ENCODE measurements at regions not wholly inside any gene's neighbourhood (a gene's known extent, or its start where the extent isn't known, plus 50 kb on each side); places are given as distances from the start of the nearest gene placed in this dataset.
"Not testable (repeated sequence)": the region's sequence is repeated elsewhere in the genome, so short reads cannot be mapped to it uniquely, and the experiment has no call there.

DNA sequence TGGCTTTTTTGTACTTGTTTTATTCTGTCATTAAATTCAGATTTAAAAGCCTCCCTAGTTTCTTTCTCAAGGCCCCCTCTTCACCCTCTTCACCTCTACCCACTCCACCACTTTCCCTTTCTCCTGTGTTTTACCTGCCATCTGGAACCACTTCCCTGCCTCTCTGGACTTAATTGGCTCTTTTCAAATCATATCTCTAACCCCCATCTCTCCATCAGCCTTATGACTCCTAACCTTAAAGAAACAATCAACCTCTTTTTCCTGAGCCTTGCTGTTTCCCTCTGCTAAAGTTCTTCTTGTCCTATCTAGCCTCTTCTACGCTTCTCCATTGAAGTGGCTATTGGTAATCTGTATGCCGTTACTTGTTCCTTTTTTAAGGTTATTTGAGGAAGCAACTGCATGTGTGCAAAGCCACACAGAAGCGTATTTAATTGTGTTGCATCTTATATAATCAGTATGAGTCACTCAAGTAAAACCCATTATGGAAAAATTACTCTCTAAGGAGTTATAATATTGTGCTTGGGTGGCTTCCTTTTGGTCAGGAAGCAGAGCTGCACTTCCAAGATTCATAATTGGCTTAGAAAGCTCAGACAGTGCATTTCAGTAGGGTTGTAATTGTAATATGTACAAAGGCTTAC lies 653.6 kb upstream of the ITGA1 start:
- Histone ChIP-seq H3K4me1 (no peaks in the 10 kb centered on the region), H3K4me3 (no peak overlapping the region), H3K27ac (no peak overlapping the region), H3K9me3 (no peaks in the 10 kb centered on the region), H3K27me3 (no peaks in the 10 kb centered on the region), H3K36me3 (no peaks in the 10 kb centered on the region)
- WGBS, 2 donors = 23 to 37% methylated on average over 3 of the region's 3 CpGs
- no peak for DNase-seq
- TF ChIP-seq, protein P1, sequence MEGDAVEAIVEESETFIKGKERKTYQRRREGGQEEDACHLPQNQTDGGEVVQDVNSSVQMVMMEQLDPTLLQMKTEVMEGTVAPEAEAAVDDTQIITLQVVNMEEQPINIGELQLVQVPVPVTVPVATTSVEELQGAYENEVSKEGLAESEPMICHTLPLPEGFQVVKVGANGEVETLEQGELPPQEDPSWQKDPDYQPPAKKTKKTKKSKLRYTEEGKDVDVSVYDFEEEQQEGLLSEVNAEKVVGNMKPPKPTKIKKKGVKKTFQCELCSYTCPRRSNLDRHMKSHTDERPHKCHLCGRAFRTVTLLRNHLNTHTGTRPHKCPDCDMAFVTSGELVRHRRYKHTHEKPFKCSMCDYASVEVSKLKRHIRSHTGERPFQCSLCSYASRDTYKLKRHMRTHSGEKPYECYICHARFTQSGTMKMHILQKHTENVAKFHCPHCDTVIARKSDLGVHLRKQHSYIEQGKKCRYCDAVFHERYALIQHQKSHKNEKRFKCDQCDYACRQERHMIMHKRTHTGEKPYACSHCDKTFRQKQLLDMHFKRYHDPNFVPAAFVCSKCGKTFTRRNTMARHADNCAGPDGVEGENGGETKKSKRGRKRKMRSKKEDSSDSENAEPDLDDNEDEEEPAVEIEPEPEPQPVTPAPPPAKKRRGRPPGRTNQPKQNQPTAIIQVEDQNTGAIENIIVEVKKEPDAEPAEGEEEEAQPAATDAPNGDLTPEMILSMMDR (IDR thresholded peaks at IDR 0.05) = no peak
- no peak for TF ChIP-seq POLR2A (IDR thresholded peaks at IDR 0.05)
- intact Hi-C loops (cut with DNase I) = no loop called here

DNA sequence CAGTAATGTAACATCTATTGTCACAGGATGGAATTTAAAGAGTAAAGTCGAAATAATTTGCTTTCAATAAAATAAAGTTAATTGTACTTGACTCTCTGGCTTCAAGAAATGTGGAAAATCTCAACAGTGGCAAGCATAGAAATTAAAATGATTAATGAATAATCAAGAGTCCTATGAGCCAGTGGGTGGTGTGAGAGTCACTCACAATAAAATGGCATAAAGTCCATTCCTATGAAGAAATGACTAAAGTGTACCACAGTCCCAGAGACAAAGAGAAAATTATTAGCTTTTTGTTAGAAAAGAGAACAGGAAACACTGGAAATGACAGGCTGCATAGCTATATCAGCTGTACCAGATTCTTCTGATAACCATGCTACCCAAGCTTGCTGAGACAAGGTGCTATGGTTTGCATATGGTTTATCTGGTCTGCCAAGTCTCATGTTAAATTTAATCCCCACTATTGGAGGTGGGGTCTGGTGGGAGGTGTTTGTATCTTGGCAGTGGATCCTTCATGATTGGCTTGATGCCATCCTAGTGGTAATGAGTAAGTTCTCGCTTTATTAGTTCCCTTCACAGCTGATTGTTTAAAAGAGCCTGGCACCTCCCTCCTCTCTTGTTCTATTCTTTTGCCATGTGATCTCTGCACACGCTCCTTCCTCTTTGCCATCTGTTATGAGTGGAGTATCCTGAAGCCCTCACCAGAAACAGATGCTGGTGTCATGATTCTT lies 647.7 kb upstream of the ITGA1 start:
- intact Hi-C loops (cut with DNase I) = no loop called here
- no peak for TF ChIP-seq POLR2A (IDR thresholded peaks at IDR 0.05)
- TF ChIP-seq, protein P1 (IDR thresholded peaks at IDR 0.05) = no peak
- Histone ChIP-seq H3K27ac (no peak overlapping the region), H3K4me3 (no peak overlapping the region), H3K9me3 (no peaks in the 10 kb centered on the region), H3K36me3 (no peaks in the 10 kb centered on the region), H3K4me1 (no peaks in the 10 kb centered on the region), H3K27me3 (no peaks in the 10 kb centered on the region)
- DNase-seq = no peak
- 26 to 42% methylated on average over 3 of the region's 3 CpGs for WGBS, 2 donors

DNA sequence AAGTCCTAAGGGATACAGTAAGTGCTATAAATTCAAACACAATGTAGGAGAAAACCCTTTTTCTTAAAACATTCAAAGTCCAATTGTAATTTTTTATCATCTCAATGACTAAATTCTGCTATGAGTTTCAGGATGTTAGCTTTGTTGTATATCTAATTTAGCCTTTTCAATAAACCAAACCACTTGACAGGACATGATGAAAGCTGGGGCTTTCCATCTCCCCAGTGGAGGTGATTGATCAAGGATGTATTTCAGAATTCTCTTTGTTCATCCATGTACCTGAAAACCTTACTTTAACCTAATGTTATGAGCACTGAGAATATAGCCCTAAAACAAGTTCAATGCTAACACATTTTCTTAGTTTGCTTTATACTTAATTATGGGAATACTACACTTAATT lies 639.0 kb upstream of the ITGA1 start:
- intact Hi-C loops (cut with DNase I) = no loop called here
- no peak for DNase-seq

GRCh38 chr5:52150501-52150900 lies 637.2 kb upstream of the ITGA1 start:
- H3K27ac ChIP-seq = no peak overlapping the region
- H3K4me3 ChIP-seq = no peak overlapping the region
- H3K36me3 ChIP-seq = no peaks in the 10 kb centered on the region
- no peaks in the 10 kb centered on the region for H3K27me3 ChIP-seq
- intact Hi-C loops (cut with DNase I) = no loop called here
- DNase-seq = no peak
- WGBS, 2 donors = 37 to 62% methylated on average over 1 of the region's 1 CpG
- no peaks in the 10 kb centered on the region for H3K9me3 ChIP-seq
- TF ChIP-seq, protein P1 (IDR thresholded peaks at IDR 0.05) = no peak
- no peak for TF ChIP-seq POLR2A (IDR thresholded peaks at IDR 0.05)
- H3K4me1 ChIP-seq = no peaks in the 10 kb centered on the region

More for the DNA sequence above, 639.0 kb upstream of the ITGA1 start:
- no peak overlapping the region for H3K4me3 ChIP-seq
- H3K27me3 ChIP-seq = no peaks in the 10 kb centered on the region
- H3K9me3 ChIP-seq = no peaks in the 10 kb centered on the region
- no peaks in the 10 kb centered on the region for H3K4me1 ChIP-seq
- TF ChIP-seq, protein P1 (IDR thresholded peaks at IDR 0.05) = no peak
- TF ChIP-seq POLR2A (IDR thresholded peaks at IDR 0.05) = no peak
- no peak overlapping the region for H3K27ac ChIP-seq
- H3K36me3 ChIP-seq = no peaks in the 10 kb centered on the region

DNA sequence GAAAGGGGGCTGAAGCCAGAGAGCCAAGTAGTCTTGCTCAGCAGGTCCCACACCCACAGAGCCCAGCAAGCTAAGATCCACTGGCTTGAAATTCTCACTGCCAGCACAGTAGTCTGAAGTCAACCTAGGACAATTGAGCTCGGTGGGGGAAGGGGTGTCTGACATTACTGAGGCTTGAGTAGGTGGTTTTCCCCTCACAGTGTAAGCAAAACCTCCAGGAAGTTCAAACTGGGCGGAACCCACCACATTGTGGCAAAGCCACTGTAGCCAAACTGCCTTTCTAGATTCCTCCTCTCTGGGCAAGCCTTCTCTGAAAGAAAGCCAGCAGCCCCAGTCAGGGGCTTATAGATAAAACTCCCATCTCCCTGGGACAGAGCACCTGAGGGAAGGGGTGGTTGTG lies 630.9 kb upstream of the ITGA1 start:
- not testable (repeated sequence) for DNase-seq

GRCh38 chr5:52165806-52166205 lies 621.9 kb upstream of the ITGA1 start:
- H3K4me3 ChIP-seq; DNase-seq; H3K27me3 ChIP-seq; intact Hi-C loops (cut with DNase I); H3K27ac ChIP-seq; H3K36me3 ChIP-seq; H3K4me1 ChIP-seq; H3K9me3 ChIP-seq: not testable (repeated sequence)
- 80 to 88% methylated on average over 3 of the region's 3 CpGs for WGBS, 2 donors

More for the DNA sequence above, 630.9 kb upstream of the ITGA1 start:
- H3K27ac ChIP-seq; H3K36me3 ChIP-seq; H3K4me3 ChIP-seq; H3K4me1 ChIP-seq; H3K9me3 ChIP-seq; intact Hi-C loops (cut with DNase I); H3K27me3 ChIP-seq: not testable (repeated sequence)
- 50 to 80% methylated on average over 1 to 2 of the region's 2 CpGs for WGBS, 2 donors

Data from esophagus squamous epithelium (tissue), 5 donors.